Fibroblast of skin of right quadriceps (primary cell): ENCODE measurements at regions not wholly inside any gene's neighbourhood (a gene's known extent, or its start where the extent isn't known, plus 50 kb on each side); places are given as distances from the start of the nearest gene placed in this dataset.
"Not testable (repeated sequence)": the region's sequence is repeated elsewhere in the genome, so short reads cannot be mapped to it uniquely, and the experiment has no call there.

Experiments
- DNase-seq: peaks from one replicate; pipeline ENCODE4 v3.0.0-alpha.2; 2013

GRCh38 chr15:87527875-87528274, 728.7 kb downstream of the NTRK3 start:
- DNase-seq: no peak

- peak; percentile 32 for DNase-seq
Observed at GRCh38 chr15:87527416-87527815, 729.1 kb downstream of the NTRK3 start.

GRCh38 chr15:87523516-87523915, 733.0 kb downstream of the NTRK3 start:
- DNase-seq: peak; percentile 28

- DNase-seq: peak; percentile 5
Observed at GRCh38 chr15:87522997-87523396, 733.5 kb downstream of the NTRK3 start.

- no peak for DNase-seq
Observed at GRCh38 chr15:87518957-87519356, 737.6 kb downstream of the NTRK3 start.

- DNase-seq: no peak
Observed at GRCh38 chr15:87508086-87508485, 748.5 kb downstream of the NTRK3 start.

GRCh38 chr15:87502173-87502572, 754.4 kb downstream of the NTRK3 start:
- DNase-seq: no peak

GRCh38 chr15:87500240-87500639, 756.3 kb downstream of the NTRK3 start:
- no peak for DNase-seq

GRCh38 chr15:87498560-87498959, 758.0 kb downstream of the NTRK3 start:
- peak; percentile 65 for DNase-seq

GRCh38 chr15:87496795-87497194, 759.7 kb downstream of the NTRK3 start:
- no peak for DNase-seq

- DNase-seq: no peak
Observed at GRCh38 chr15:87496109-87496508, 760.4 kb downstream of the NTRK3 start.

GRCh38 chr15:87493803-87494202, 762.7 kb downstream of the NTRK3 start:
- no peak for DNase-seq

GRCh38 chr15:87492321-87492720, 764.2 kb downstream of the NTRK3 start:
- DNase-seq: no peak

- no peak for DNase-seq
Observed at GRCh38 chr15:87490666-87491065, 765.9 kb downstream of the NTRK3 start.

GRCh38 chr15:87489902-87490665, 766.5 kb downstream of the NTRK3 start:
- no peak for DNase-seq

GRCh38 chr15:87489456-87489855, 767.1 kb downstream of the NTRK3 start:
- DNase-seq: no peak

GRCh38 chr15:87487484-87487883, 769.1 kb downstream of the NTRK3 start:
- no peak for DNase-seq

- DNase-seq: no peak
Observed at GRCh38 chr15:87483468-87483867, 773.1 kb downstream of the NTRK3 start.

- DNase-seq: no peak
Observed at GRCh38 chr15:87481126-87481525, 775.4 kb downstream of the NTRK3 start.

- no peak for DNase-seq
Observed at GRCh38 chr15:87478687-87479072, 777.9 kb downstream of the NTRK3 start.

GRCh38 chr15:87477737-87478686, 778.5 kb downstream of the NTRK3 start:
- DNase-seq: peak; percentile 84

- DNase-seq: no peak
Observed at GRCh38 chr15:87477026-87477425, 779.5 kb downstream of the NTRK3 start.

- no peak for DNase-seq
Observed at GRCh38 chr15:87470923-87471322, 785.6 kb downstream of the NTRK3 start.

GRCh38 chr15:87463956-87464355, 792.6 kb downstream of the NTRK3 start:
- DNase-seq: not testable (repeated sequence)
